HCT116 (cell line): ENCODE measurements at regions not wholly inside any gene's neighbourhood (a gene's known extent, or its start where the extent isn't known, plus 50 kb on each side); places are given as distances from the start of the nearest gene placed in this dataset.

Source experiments
- ATAC-seq: fragments of 200-7000 bp; cut with Tn5 transposase; 2 replicates; pipeline ENCODE4 v1.9.1; 2020; ENCODE audit warnings: mild to moderate bottlenecking, moderate library complexity
- BruUV-seq: library from RNA; stranded (reverse); fragments of 400-500 nt; replicated peaks from 2 replicates; lab custom pipeline; 2021; lab: Mats Ljungman, UMichigan
- CTCF ChIA-PET: fragments of 300-600 bp; sonication (Branson Sonifier 250); formaldehyde crosslinking; loops from one replicate; lab custom pipeline; 2021; ENCODE audit warnings: antibody characterized with exemption; lab: Charles Lee
- POLR2A ChIA-PET: fragments of 300-600, 350-600 bp; sonication (Branson Sonifier 250); formaldehyde crosslinking; loops from one replicate; lab custom pipeline; 2021; ENCODE audit warnings: antibody characterized with exemption; lab: Charles Lee
- RAD21 ChIA-PET, 2 experiments: fragments of 300-600 bp; sonication (Branson Sonifier 250); formaldehyde crosslinking; loops; one replicate each; lab custom pipeline; 2023; ENCODE audit warnings: low total read pairs in 2 of 2; ENCODE audit not compliant: uncharacterized antibody in 2 of 2, unreplicated experiment in 2 of 2, low non-redundant PET in 1 of 2; lab: Charles Lee
- DNase-seq: peaks from one replicate; pipeline ENCODE4 v3.0.0-alpha.2; 2010; ENCODE audit warnings: low read depth, low spot score
- H2AFZ ChIP-seq: fragments of 200-600 bp; shearing (Covaris generic), sonication (generic); 2 replicates; pipeline ENCODE4 v1.6.1; 2017; ENCODE audit warnings: low read depth, mixed run types, mixed read lengths, antibody characterized with exemption, low read length; ENCODE audit not compliant: poor library complexity, severe bottlenecking
- H3K27ac ChIP-seq: 2 replicates; pipeline ENCODE4 v1.5.1; 2012; ENCODE audit warnings: low read depth, low read length
- H3K27me3 ChIP-seq: fragments of 200-600 bp; sonication (generic); 2 replicates; pipeline ENCODE4 v1.6.1; 2016; ENCODE audit warnings: mixed run types, low read length, mixed read lengths; ENCODE audit not compliant: insufficient read depth
- H3K36me3 ChIP-seq, 2 experiments: fragments of 200-500 bp in 1 of 2; fragments of 200-600 bp in 1 of 2; sonication (Bioruptor generic) in 1 of 2; sonication (generic) in 1 of 2; 2 replicates each; pipeline versions ENCODE4 v1.5.1 to v1.6.1; 2014 to 2016; ENCODE audit warnings: low read length in 2 of 2, inconsistent platforms in 1 of 2, mixed read lengths in 1 of 2, mixed run types in 1 of 2; ENCODE audit not compliant: insufficient read depth in 2 of 2, control insufficient read depth in 1 of 2
- H3K4me1 ChIP-seq, 2 experiments: fragments of 200-600 bp in 1 of 2; sonication (generic) in 1 of 2; 2 replicates each; pipeline versions ENCODE4 v1.5.1 to v1.6.1; 2012 to 2017; ENCODE audit warnings: low read length in 2 of 2, inconsistent platforms in 1 of 2, mild to moderate bottlenecking in 1 of 2, mixed read lengths in 1 of 2, mixed run types in 1 of 2, moderate library complexity in 1 of 2; ENCODE audit not compliant: insufficient read depth in 2 of 2, control insufficient read depth in 1 of 2
- H3K4me2 ChIP-seq: fragments of 200-600 bp; sonication (generic); 2 replicates; pipeline ENCODE4 v1.6.1; 2017; ENCODE audit warnings: mixed run types, low read length, mixed read lengths
- H3K4me3 ChIP-seq, 2 experiments: fragments of 200-600 bp in 1 of 2; sonication (generic) in 1 of 2; replicated peaks in 1 of 2; 2 replicates each; pipeline ENCODE4 v1.5.1; 2011 to 2016; ENCODE audit warnings: low read length in 2 of 2, control low read depth in 1 of 2, low read depth in 1 of 2, mild to moderate bottlenecking in 1 of 2, mixed read lengths in 1 of 2, mixed run types in 1 of 2
- H3K79me2 ChIP-seq: fragments of 200-600 bp; sonication (generic); 2 replicates; pipeline ENCODE4 v1.6.1; 2017; ENCODE audit warnings: mild to moderate bottlenecking, mixed run types, low read length, moderate library complexity, mixed read lengths; ENCODE audit not compliant: insufficient read depth
- H3K9ac ChIP-seq: fragments of 200-600 bp; sonication (generic); 2 replicates; pipeline ENCODE4 v1.6.1; 2016; ENCODE audit warnings: low read length, mixed read lengths
- H3K9me2 ChIP-seq: fragments of 200-600 bp; sonication (generic), shearing (Covaris generic); 2 replicates; pipeline ENCODE4 v1.6.1; 2017; ENCODE audit warnings: mixed run types, mild to moderate bottlenecking, moderate library complexity; ENCODE audit not compliant: insufficient read depth
- H3K9me3 ChIP-seq, 2 experiments: fragments of 200-500 bp in 1 of 2; fragments of 200-600 bp in 1 of 2; sonication (Bioruptor generic) in 1 of 2; sonication (generic) in 1 of 2; 2 replicates each; pipeline ENCODE4 v1.6.1; 2014 to 2017; ENCODE audit warnings: low read length in 2 of 2, mixed read lengths in 2 of 2, inconsistent platforms in 1 of 2, low read depth in 1 of 2, mild to moderate bottlenecking in 1 of 2, mixed run types in 1 of 2, moderate library complexity in 1 of 2; ENCODE audit not compliant: control insufficient read depth in 1 of 2, insufficient read depth in 1 of 2
- H4K20me1 ChIP-seq: fragments of 200-600 bp; sonication (generic), shearing (Covaris generic); 2 replicates; pipeline ENCODE4 v1.6.1; 2017; ENCODE audit warnings: mixed run types, mild to moderate bottlenecking, moderate library complexity; ENCODE audit not compliant: insufficient read depth
- ATF3 ChIP-seq: IDR thresholded peaks from 2 replicates; pipeline ENCODE4 v1.6.1; 2012
- CBX3 ChIP-seq: IDR thresholded peaks from 2 replicates; pipeline ENCODE4 v1.6.1; 2012; ENCODE audit warnings: low read depth
- CEBPB ChIP-seq: IDR thresholded peaks from 2 replicates; pipeline ENCODE4 v1.6.1; 2012; ENCODE audit warnings: low read depth
- CTCF ChIP-seq, 3 experiments: fragments of 200-600 bp in 1 of 3; sonication (generic) in 1 of 3; IDR thresholded peaks in 2 of 3; conservative IDR thresholded peaks in 1 of 3; 2 replicates each; pipeline ENCODE4 v1.5.1; 2012 to 2017; ENCODE audit warnings: low read depth in 2 of 3, low read length in 2 of 3, antibody characterized with exemption in 1 of 3, borderline replicate concordance in 1 of 3, control low read depth in 1 of 3, mild to moderate bottlenecking in 1 of 3, mixed read lengths in 1 of 3, mixed run types in 1 of 3, moderate library complexity in 1 of 3; ENCODE audit not compliant: insufficient read depth in 1 of 3
- EGR1 ChIP-seq: IDR thresholded peaks from 2 replicates; pipeline ENCODE4 v1.6.1; 2012; ENCODE audit warnings: low read depth
- ELF1 ChIP-seq: IDR thresholded peaks from 2 replicates; pipeline ENCODE4 v1.6.1; 2012; ENCODE audit warnings: low read depth, borderline replicate concordance
- EZH2 ChIP-seq: fragments of 200-600 bp; sonication (generic); IDR thresholded peaks from 2 replicates; pipeline ENCODE4 v1.6.1; 2017; ENCODE audit warnings: antibody characterized with exemption, mixed run types
- JUND ChIP-seq: IDR thresholded peaks from 2 replicates; pipeline ENCODE4 v1.6.1; 2012
- POLR2A ChIP-seq: IDR thresholded peaks from 2 replicates; pipeline ENCODE4 v1.7.0; 2011; ENCODE audit warnings: borderline replicate concordance; ENCODE audit not compliant: insufficient read depth, insufficient read length; ENCODE audit errors: extremely low read depth
- RAD21 ChIP-seq: IDR thresholded peaks from 2 replicates; pipeline ENCODE4 v1.6.1; 2012; ENCODE audit warnings: low read depth, mild to moderate bottlenecking
- YY1 ChIP-seq: IDR thresholded peaks from 2 replicates; pipeline ENCODE4 v1.6.1; 2011; ENCODE audit warnings: low read length, low read depth, moderate library complexity, mild to moderate bottlenecking; ENCODE audit not compliant: insufficient replicate concordance; ENCODE audit errors: extremely low read depth
- intact Hi-C: fragments of 100-400 bp; cut with micrococcal nuclease; formaldehyde crosslinking; loops from 2 replicates; pipeline ENCODE4 v1.10.0; 2022
- TF ChIP-seq, protein P1 (sequence below): IDR thresholded peaks from 2 replicates; pipeline ENCODE4 v1.6.1; 2011; ENCODE audit warnings: mild to moderate bottlenecking, low read length, moderate library complexity; ENCODE audit not compliant: insufficient replicate concordance; ENCODE audit errors: extremely low read depth

DNA sequence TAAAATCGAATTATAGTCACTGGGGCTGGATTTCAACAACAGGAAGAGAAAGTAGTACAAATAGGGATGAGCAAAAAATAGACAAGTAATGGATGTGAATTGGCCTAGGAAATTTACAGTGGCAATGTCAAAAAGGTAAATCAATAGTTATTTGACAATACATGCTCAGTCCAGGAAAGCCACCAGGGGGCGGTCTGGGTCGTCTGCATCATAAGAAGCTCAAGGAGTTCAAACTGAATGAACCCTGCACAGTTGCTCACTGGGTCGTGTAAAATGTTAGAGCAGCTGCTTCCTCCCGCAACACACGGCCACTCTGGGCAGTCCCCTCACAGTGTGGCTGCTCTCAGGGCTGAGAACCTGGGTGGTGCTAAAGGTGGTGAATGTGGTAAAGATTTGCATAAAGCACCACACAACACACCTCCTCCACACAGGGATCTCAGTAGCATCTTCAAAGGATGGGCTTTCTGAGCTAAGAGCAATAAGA lies 85.9 kb downstream of the ZNF280B start:
- peaks cover 56% of the 10 kb centered on the region for H3K27me3 ChIP-seq
- no peak overlapping the region for H3K9ac ChIP-seq
- peaks cover 0 to 3% of the 10 kb centered on the region in 2 experiments; a peak in 1 of 4 replicates for H3K4me1 ChIP-seq
- ChIA-PET CTCF (interaction anchor here (0.6 to 2.7 kb wide), 30 partner anchors 9 to 535 kb away, joined by 3 to 25 read pairs (median 4); no protein-coding TSS in a partner anchor), POLR2A (no interaction called here), RAD21 (no interaction called here)
- peak; percentile 92 for ATAC-seq
- H3K4me3 ChIP-seq, result no peak overlapping the region
- no peak overlapping the region for H2AFZ ChIP-seq
- no peak overlapping the region for H3K27ac ChIP-seq
- intact Hi-C loops, result no loop called here
- no peaks in the 10 kb centered on the region for H4K20me1 ChIP-seq
- H3K79me2 ChIP-seq, result no peaks in the 10 kb centered on the region
- no peaks in the 10 kb centered on the region for H3K36me3 ChIP-seq
- peak; percentile 35 to 94 (median 86); a peak in 5 of 6 replicates for TF ChIP-seq CTCF (IDR thresholded peaks at IDR 0.05 in 2 of 3, conservative IDR thresholded peaks at IDR 0.05 in 1 of 3; ENCODE audit: borderline replicate concordance in 1 of 3, insufficient read depth in 1 of 3, low read depth in 2 of 3, low read length in 2 of 3)
- TF ChIP-seq ATF3, result no peak
- TF ChIP-seq EZH2, result no peak
- TF ChIP-seq RAD21, result peak; percentile 30; the same call in 1 of the 2 replicates
- TF ChIP-seq POLR2A, result no peak
- no peak for TF ChIP-seq JUND
- TF ChIP-seq YY1, result no peak
- no peak for TF ChIP-seq ELF1
- TF ChIP-seq CBX3, result no peak
- no peak for TF ChIP-seq EGR1
- TF ChIP-seq, protein P1, sequence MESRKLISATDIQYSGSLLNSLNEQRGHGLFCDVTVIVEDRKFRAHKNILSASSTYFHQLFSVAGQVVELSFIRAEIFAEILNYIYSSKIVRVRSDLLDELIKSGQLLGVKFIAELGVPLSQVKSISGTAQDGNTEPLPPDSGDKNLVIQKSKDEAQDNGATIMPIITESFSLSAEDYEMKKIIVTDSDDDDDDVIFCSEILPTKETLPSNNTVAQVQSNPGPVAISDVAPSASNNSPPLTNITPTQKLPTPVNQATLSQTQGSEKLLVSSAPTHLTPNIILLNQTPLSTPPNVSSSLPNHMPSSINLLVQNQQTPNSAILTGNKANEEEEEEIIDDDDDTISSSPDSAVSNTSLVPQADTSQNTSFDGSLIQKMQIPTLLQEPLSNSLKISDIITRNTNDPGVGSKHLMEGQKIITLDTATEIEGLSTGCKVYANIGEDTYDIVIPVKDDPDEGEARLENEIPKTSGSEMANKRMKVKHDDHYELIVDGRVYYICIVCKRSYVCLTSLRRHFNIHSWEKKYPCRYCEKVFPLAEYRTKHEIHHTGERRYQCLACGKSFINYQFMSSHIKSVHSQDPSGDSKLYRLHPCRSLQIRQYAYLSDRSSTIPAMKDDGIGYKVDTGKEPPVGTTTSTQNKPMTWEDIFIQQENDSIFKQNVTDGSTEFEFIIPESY, result no peak
- no peak for TF ChIP-seq CEBPB
- H3K9me2 ChIP-seq, result no peaks in the 10 kb centered on the region
- BruUV-seq, result no TSS peak
- H3K4me2 ChIP-seq, result peak overlapping the region; percentile 11; the same call in 1 of the 2 replicates
- peak; percentile 56 for DNase-seq
- H3K9me3 ChIP-seq, result 0 out of 4 replicates have a peak, but pooled peaks cover 0 to 3% of the 10 kb centered on the region in 2 experiments
